ENCODE measurements at regions not wholly inside any gene's neighbourhood (a gene's known extent, or its start where the extent isn't known, plus 50 kb on each side); places are given as distances from the start of the nearest gene placed in this dataset.

- DNase-seq (ENCODE audit: low read depth): no peak
Measured at GRCh38 chr18:25724121-25724520, 366.3 kb downstream of the SS18 start.

- no peak for DNase-seq (ENCODE audit: low read depth)
Measured at GRCh38 chr18:25713103-25713502, 361.1 kb upstream of the ZNF521 start.

DNA sequence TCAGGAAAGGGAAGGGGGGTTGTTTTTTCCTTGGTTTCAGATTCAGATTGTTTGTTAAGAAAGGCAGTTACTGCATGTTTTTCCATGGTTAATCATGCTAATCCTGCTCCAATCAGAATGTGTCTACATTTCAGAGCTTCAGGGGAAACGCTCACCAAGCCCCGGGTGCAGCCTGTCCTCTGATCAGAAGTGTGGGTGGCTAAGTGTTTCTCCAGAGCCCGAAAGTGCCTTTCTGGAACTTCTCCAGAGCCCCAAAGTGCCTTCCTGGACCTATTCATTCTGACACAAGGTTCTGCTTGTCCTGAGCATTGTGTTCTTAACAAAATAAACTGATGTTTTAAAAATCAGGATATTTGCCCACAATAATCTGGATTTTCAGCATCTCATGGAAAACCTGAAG, 359.0 kb upstream of the ZNF521 start:
- no peak for DNase-seq (ENCODE audit: low read depth)

- no peak for DNase-seq (ENCODE audit: low read depth)
Measured at GRCh38 chr18:25705650-25706049, 353.7 kb upstream of the ZNF521 start.

- DNase-seq (ENCODE audit: low read depth): no peak
Measured at GRCh38 chr18:25704494-25704893, 352.5 kb upstream of the ZNF521 start.

DNA sequence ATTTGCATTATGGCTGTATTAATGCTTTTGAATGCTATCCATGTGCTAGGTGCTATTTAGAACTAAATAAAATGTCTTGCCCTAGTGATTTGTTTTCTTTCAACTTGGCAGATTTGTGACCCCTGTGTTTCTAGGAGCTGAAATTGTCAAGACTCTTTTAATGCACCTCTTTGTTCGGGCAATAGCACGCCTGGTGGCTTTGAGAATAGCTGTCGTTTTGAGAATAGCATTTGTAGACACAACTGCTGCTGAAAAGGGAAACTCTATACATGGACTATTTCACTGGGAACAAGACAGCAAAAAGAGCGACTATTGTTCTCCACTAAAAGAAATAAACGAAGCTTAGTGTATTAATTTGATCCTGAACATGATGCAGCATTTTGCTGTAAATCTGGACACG, 352.1 kb upstream of the ZNF521 start:
- DNase-seq (ENCODE audit: low read depth): no peak

DNA sequence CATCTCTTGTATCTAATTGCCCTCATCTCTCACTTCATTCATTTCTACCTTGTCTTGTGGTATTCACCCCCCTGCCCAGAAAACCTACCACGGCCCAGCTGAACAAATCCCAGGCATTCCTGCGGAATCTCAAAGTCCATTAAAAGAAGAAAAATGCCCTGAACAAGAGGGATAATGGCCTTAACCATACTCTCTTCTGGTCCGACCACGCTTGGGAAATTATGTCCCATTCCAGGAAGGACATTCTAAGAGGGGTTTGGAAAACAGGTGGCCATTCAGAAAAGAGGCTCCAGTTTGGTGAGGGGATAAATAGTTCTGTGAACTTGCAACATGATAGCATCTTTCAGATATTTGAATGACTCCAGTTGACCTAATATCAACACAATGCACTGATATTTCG, 349.9 kb upstream of the ZNF521 start:
- DNase-seq (ENCODE audit: low read depth): no peak

DNA sequence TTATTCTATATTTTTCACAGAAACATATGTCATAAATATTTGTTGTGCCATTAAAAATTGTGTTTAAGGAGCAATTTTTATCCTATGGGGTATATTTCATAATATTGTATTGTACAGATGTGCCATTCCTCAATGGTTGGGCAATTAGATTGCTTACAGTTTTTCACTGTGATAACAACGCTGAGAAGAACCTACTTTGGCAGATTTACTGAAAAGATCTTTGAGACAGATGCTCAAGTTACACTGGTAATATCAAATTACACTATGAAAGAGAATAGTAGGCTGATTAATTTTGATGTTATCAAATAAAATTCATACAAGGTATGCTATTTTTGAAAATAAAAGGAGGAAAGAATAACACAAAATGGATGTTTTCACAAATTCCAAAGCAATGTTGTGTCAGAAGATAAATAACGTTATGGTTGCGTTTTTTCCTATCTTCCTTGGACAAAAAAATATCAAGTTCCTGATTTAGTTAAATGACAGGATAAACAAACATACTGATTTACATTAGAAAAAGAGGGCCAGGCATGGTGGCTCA, 335.1 kb upstream of the ZNF521 start:
- DNase-seq (ENCODE audit: low read depth): no peak

DNA sequence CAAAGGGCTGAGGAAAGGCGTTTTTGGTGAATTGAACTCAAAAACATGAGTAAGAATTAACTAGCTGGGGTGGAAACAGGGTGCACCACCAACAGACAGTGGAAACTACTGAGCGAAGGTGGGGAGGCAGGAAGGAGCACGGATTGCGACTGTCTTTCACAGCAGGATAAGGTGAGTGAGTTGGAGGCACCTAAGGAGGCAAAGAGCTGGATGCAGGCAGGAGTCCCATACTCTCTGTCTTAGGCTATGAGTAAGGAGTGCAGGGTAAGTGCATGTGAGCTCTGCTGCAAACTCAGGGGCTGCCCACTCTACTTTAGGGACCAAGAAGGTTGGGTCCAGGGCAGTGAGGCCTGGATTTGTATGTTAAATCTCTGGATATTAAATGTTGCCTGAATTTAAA, 333.1 kb upstream of the ZNF521 start:
- no peak for DNase-seq (ENCODE audit: low read depth)

DNA sequence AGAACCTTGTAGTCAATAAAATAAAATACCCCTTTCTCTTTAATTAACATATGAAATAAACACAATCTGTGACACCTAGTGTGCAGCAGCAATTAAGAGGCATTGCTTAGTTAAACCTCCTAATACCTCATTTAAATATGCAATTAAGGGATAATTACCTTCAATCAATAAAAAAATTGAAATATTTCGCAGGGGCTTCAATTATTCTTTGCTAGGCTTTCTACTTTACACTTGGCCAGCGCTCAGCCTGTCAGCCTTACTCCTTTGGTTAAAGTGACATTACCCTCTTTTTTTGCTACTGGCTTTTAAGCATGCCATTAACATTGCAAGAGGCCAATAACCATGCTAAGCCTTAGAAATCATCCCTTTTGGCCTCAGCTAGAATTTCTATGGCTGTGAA, 327.5 kb upstream of the ZNF521 start:
- DNase-seq (ENCODE audit: low read depth): no peak

DNA sequence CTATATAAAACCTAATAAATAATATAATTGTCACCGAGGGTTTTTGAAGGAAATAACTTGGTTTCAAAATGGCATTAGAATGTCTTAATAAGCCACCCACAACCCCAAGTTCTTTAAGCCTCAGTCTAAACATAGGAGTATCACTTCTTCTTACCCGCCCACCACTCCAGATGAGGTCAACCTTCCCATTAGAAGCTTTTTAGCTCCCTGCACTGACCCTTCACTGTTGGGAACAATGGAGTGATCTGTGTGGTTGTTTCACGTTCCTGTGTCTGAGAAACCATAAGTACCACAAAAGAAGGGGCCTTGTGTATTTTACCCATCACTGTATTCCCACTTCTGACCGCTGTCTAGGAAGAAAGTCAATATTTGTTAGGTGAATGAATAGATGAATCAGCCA, 326.3 kb upstream of the ZNF521 start:
- DNase-seq (ENCODE audit: low read depth): no peak

DNA sequence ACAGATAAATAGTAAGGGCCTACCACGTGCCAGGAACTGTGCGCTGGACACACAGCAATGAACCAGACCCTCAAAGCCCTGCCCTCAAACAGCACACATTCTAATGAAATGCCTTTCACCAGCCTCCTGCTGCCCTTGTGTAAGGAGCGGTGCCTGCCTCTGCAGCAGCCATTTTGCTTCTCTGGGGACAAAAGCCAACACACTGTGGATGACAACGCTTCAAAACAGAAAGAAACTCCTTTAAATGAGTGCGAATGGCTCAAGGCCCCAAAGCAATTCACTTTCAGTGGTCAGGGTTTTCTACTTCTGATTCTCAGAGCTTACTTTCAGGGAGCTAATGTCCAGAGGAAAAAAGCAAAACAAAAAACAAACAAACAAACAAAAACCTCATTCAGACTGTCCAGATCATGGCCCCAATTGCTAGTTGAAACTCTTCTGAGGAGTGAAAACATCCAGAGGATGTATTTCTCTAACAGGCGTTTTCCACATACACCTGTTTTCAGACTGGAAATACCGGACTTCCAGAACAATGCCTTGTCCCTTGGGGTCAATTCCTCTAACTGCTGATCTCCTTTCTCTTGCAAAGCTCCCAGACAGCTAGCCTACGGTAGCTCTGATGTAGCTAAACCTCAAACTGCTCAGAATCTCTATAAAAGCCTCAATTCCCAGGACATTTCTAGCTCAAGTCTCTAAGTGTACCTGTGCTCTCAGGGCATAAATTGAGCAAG, 323.3 kb upstream of the ZNF521 start:
- DNase-seq (ENCODE audit: low read depth): no peak

DNA sequence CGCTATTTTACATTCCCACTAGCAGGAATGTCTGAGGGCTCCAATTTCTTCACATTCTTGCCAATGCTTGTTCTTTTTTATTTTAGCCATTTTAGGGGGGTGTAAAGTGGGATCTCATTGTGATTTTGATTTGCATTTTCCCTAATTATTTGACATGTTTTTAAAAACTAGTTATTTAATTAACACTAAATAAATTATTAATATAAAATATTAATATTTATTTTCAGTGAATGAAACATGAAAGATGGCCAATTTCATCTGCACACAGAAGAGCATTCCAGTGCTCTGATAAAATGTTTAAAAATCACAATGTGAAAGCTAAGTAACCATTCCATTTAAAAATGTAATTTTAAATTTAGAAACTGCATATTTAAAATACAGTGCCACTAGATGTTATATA, 322.2 kb upstream of the ZNF521 start:
- no peak for DNase-seq (ENCODE audit: low read depth)

DNA sequence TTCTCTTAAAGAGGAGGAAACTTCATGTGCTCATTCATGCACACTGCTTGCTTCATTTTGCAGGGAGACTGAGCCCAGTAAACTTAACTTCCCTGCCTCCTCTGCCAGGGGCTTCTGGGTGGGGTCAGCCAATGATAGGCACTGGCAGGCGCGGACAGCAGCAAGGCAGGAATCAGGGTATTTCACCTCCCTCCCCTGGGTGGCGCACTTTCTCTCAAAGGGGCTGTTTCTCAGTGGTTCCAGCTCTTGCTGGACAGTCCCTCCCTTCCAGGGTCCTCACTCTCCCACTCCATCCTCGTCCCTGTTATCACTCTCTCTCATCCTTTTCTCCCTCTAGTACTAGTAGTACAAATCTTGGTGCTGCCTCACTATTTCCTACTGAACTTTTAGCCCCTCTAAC, 320.5 kb upstream of the ZNF521 start:
- DNase-seq (ENCODE audit: low read depth): no peak

- no peak for DNase-seq (ENCODE audit: low read depth)
Measured at GRCh38 chr18:25669741-25670140, 317.8 kb upstream of the ZNF521 start.

DNA sequence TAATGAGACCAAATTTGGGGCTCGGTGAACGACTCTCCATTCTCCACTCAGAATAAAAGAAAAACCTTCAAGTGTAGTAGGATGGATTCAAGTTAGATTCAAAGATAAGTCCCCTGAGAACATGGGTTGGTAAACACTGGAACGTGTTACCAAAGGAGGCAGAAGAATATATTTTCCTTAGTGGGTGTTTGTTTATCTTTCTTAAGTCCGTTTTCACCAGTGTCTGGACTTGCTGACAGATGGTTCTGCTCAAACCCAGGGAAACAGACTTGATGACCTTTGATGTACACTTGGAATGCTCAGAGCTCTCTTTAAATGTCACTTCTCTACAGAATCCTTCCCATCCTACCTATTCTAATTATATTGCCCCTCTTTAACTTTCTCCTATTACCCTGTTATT, 310.3 kb upstream of the ZNF521 start:
- DNase-seq (ENCODE audit: low read depth): no peak

GRCh38 chr18:25661831-25662230, 309.9 kb upstream of the ZNF521 start:
- no peak for DNase-seq (ENCODE audit: low read depth)

DNA sequence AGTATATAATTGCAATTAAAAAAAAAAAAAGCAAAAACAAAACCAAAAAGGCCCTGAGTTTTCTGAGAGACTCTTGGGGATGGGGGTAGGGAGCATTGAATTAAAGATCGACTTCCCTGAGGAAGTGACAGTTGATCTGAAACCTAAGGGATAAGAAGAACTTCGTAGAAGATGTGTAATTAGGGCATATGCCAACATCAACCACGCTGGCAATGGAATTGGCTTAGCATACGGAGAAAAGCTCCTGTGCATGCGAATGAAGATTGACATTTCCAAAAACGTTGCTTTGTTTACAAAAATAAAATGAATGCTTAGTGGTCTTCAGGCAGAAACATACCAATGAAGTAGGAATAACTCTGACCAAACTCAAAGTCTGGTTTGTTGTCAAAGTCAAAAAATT, 307.6 kb upstream of the ZNF521 start:
- DNase-seq (ENCODE audit: low read depth): no peak

- no peak for DNase-seq (ENCODE audit: low read depth)
Measured at GRCh38 chr18:25658476-25658875, 306.5 kb upstream of the ZNF521 start.

DNA sequence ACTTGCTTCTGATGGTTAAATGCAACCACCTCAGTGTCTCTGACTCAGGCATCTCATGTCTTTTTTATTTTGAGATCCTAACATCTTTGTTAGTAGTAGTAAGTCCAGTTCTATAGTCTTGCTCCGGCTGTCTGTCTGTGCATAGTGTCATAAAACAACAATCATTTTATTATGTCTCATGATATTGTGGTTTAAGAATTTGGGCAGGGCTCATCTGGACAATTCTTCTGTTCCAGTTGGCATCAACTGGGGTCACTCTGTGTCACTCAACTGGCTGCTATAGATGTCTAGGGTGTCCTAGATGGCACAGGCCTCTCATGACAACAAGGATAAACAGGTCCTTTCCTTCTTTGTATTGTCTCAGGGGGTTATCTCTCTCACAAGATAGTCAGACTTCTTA, 299.6 kb upstream of the ZNF521 start:
- DNase-seq (ENCODE audit: low read depth): no peak

DNA sequence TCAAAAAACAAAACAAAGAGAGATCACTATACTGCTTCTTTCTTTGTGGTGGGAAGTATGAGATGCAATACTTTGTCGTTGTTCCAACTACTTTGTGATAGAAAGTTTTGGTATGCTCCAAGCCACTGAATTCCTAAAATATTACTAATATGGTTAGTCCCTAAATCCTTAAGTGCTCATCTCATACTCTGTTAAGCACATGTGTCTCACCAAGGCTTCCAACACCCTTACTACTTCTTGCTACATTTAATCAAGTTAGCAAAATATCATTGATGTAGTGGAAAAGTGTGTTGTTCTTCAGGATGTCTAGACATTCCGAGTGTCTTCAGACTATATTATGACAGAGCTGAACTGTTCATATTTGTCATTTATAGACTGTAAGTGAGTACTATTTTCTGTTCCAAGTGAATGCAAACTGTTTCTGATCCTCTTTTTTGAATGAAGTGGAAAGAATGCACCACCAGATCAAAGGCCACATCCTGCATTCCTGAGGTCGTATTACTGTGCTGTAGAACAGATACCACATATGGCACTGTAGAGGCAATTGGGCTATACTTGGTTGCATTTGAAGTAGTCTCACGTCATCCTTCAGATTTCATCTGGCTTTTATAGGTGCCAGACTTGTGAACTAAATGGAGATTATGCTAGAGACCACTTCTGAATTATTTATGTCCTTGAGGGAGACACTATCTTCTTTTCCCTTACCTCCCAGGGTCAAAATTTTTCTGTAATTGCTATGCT, 298.4 kb upstream of the ZNF521 start:
- DNase-seq (ENCODE audit: low read depth): no peak

GRCh38 chr18:25648716-25649260, 296.8 kb upstream of the ZNF521 start:
- no peak for DNase-seq (ENCODE audit: low read depth)

GRCh38 chr18:25647404-25647803, 295.4 kb upstream of the ZNF521 start:
- DNase-seq (ENCODE audit: low read depth): no peak

Data from activated T-cell treated with anti-CD3 and anti-CD28 coated beads for 48 hours (primary cell).